ENCODE measurements at regions not wholly inside any gene's neighbourhood (a gene's known extent, or its start where the extent isn't known, plus 50 kb on each side); places are given as distances from the start of the nearest gene placed in this dataset.
A peak's percentile ranks its signal among the peaks of the same experiment; 100 is the strongest.
"Not testable (repeated sequence)": the region's sequence is repeated elsewhere in the genome, so short reads cannot be mapped to it uniquely, and the experiment has no call there.

DNA sequence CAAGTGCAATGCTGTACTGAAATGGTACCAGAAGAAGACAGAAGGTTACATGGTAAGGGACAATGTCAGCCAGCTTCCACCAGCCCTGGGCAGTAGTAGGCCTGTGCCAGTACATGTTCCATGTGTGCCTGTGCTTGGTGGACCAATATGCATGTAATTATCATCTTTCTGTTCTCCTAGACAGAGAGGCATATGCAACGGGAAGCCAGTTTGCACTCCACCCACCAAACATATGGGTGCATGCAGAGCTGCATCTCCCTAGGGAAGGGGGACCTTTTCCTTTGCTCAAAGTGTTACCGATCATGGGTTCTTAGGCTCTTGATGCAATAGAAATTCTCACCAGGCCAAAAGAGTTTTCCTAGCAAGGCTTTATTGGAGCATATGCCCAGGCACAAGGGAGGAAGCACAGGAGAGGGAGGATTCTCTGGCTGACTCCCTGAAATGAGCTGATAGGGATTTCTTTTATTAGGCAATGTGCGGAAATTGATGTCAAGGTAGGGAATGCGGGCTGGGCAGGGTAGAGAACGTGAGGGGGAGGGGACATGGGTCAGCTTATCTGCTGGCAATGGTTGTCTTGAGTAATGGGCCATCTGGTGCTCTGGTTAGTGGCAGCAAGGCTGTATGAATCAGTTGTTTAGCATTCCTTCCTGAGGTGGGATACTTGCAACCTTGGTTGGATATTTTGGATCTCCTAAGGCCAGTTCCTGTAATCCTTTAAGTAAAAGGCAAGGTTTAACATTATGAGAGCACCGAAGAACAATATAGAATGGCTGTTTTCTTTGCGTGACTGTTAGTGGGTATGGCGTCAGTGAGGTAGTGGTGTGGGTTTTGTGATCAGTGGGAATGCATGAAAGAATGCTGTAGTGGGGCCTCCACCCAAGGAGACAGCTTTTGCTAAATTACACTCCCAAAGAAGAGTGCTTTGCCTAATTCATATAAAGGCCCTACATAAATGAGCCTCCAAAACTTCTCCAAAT is 102.5 kb downstream of the CDRT15L2 start:
- not testable (repeated sequence) for FAIRE-seq; DNase-seq (ENCODE audit: insufficient read length)

DNA sequence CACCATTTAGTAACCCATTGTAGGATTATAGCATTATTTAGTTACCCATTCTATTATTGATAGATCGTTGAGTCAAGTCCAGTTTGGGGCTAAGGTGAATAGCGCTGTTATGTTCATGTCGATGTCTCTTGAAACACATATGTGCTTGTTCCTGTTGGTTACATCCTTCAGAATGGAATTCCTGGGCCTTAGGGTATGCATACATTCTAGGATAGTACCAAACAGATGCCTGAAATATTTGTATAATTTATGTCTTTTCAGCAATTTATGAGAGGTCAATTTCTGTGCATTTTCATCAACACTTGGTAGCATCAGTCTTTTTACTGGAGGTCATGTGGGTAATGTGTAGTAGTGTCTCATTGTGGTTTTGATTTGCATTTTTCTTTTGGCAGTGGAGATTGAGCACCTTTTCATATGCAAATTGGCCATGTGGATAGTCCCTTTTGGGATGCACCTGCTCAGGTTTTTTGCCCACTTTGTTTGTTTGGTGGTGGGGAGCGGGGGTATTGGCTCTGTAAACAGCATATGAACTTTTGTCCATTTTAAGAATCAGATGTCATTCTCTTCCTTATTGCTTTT is 104.2 kb downstream of the CDRT15L2 start:
- not testable (repeated sequence) for DNase-seq (ENCODE audit: insufficient read length); FAIRE-seq

DNA sequence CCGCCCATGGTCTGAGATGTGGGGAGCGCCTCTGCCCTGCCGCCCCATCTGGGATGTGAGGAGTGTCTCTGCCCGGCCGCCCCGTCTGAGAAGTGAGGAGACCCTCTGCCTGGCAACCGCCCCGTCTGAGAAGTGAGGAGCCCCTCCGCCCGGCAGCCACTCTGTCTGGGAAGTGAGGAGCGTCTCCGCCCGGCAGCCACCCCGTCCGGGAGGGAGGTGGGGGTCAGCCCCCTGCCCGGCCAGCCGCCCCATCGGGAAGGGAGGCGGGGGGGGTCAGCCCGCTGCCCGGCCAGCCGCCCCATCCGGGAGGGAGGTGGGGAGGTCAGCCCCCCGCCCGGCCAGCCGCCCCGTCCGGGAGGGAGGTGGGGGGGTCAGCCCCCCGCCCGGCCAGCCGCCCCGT is 105.5 kb downstream of the CDRT15L2 start:
- not testable (repeated sequence) for DNase-seq (ENCODE audit: insufficient read length); FAIRE-seq

DNA sequence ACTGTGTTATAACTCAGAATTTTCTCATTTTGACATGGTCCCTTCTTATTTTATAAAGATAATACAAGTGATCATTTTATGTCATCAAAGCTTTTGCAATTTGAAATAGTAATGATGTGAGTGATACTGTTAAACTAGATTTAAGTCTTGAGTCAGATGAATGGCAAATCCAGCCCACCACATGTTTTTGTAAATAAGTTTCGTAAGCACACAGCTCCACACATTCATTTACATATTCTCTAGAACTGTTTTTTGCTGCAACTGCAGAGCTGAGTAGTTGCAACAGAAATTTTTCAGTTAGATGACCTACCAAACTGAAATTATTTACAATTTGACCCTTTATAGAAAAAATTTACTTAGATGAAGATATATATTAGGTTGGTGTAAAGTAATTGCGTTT is 108.1 kb downstream of the CDRT15L2 start:
- not testable (repeated sequence) for FAIRE-seq; DNase-seq (ENCODE audit: insufficient read length)

DNA sequence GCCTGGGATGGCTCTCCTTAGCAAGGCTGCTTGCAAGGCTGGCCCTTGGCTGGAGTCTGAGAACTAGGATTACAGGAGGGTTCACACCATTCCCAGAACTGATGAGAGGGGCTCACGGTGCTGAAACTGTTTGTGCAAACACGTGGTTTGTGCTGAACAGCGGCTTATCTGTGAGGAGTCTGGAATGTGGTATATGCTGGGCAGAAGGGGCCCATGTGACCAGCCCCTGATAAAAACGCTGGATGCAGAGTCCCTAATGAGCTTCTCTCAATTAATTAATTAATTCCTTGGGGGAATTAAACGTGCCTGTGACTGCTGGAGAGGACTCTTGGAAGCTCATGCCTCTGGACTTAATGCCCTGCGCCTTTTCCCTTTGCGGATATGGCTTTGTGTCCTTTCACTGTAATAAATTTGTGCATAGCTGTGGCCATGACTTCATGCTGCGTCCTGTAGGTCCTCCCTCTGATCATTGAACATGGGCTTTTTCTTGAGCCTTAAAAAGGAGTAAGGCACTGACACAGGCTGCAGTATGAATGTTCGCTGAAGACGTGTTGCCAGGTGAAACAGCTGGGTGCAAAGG is 109.7 kb downstream of the CDRT15L2 start:
- DNase-seq (ENCODE audit: insufficient read length); FAIRE-seq: not testable (repeated sequence)

DNA sequence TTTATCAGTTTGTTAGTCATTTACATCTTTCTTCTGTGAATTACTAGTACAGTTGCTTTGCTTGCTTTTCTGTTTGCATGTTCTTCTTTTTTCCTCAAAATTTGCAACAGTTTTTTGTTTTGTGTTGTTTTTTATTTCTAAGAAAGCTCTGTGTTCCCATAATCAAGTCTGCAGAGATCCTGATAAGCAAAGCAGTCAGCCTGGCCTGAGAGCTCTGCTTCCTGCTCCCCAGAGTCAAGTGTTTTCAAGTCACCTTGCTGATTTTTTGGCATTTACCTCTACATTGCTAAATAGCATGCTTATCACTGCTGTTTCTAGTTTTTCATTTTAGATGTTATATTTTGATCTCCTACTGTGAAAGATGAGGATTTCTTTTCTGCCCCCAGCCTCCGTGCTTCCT is 113.2 kb downstream of the CDRT15L2 start:
- FAIRE-seq, result not testable (repeated sequence)

DNA sequence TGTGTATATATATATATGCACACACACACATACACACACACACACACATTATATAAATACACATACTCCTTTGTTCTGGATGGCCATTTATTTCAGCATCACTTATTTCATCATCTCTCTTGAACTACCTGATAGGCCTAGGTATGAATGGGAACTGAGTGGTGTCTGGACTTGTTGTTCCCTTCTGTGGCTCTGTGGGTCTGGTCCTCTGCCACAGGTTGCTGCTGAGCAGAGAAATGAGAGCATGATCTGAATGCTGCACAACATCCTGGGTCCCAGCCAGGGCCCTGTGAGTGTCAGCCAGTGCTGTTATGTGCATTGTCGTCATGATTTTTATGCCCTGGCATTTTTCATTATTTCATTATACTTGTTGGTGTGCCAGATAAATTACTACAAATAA is 116.3 kb downstream of the CDRT15L2 start:
- DNase-seq (ENCODE audit: insufficient read length); FAIRE-seq: not testable (repeated sequence)

More for the DNA sequence above, 113.2 kb downstream of the CDRT15L2 start:
- not testable (repeated sequence) for DNase-seq (ENCODE audit: insufficient read length)

DNA sequence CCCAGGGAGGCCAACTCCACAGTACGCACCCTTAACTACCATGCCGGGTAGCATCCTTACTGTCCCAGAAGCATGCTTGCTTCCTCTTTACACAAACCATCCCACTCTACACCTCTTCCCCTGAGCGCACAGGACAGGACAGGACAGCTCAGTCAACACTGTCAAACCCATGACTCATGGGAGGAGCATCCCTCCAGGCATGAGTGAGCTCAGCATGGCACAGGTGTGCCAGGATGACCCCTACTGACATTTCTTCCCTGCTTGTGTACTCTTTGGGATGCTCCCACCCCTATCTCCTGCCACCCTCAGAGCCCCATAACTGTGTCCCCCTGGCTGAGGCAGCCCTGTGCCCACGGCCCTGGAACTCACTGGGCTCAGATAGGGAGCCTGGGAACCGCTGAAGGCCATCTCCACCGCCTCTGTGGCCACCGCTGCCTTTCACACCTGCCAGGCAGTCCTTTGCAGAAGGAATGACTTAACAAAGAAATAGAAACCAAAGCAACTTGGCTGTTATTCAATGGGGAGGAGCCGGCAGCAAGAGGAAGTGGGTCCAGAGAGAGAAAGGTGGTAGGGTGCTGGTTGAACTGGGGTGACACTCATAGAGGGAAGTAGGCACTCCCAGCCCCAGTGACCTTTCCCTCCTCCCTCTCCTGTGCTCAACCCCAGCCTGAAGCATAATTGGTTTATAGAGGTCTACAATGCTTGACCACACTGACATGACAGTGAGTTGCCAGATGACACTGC is 119.1 kb downstream of the CDRT15L2 start:
- peak; percentile 17 for FAIRE-seq
- not testable (repeated sequence) for DNase-seq (ENCODE audit: insufficient read length)

DNA sequence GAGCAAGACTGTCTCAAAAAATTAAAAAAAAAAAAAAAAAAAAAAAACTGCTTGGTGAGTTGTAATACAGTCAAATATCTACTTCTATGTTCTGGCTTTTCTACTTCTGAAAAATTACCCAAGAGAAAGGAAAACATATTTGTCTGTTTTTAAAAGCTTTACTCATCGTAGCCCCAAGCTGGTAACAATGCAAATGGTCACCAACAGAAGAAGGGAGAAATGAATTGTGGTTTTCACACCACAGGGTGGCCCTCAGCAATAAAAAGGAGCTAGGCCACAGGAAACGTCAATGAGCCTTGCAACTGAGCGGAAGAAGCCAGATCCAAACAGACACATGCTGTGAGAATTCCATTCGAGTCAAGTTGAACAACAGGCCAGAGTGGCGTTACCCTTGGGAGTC is 121.0 kb downstream of the CDRT15L2 start:
- FAIRE-seq; DNase-seq (ENCODE audit: insufficient read length): not testable (repeated sequence)

DNA sequence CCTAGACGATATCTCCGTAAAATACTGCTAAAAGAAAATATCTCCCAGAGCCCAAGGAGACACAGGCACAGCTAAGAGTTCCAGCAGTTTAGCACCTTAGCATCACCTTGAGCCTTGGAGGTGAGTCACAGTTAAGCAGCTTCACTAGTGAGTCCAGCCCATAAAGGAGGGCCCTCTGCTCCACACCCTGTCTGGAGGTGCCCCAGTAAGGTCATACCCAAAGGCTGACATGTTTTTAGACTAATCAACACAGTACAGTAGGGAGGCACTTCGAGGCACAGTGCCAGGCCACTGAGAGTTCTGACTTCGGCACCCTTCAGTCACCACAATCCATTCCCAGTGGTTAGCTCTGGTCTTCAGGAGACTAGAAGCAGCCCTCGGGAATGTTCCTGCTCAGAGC is 121.8 kb downstream of the CDRT15L2 start:
- DNase-seq (ENCODE audit: insufficient read length); FAIRE-seq: not testable (repeated sequence)

DNA sequence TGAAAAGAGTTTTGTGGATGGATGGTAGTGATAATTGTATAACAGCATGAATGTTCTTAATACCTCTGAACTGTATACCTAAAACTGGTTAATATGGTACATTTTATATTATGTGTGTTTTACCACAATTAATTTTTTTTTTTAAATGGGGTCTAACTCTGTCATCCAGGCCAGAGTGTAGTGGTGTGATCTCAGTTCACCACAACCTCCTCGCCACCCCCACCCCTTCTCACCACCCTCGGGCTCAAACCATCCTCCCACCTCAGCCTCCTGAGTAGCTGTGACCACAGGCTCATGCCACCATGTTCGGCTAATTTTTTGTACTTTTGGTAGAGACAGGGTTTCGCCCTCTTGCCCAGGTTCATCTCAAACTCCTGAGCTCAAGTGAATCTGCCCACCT is 123.2 kb downstream of the CDRT15L2 start:
- DNase-seq (ENCODE audit: insufficient read length), result no peak
- no peak for TF ChIP-seq TAF1 (IDR thresholded peaks at IDR 0.05; ENCODE audit: borderline replicate concordance, low read depth, low read length)
- TF ChIP-seq POLR2A (IDR thresholded peaks at IDR 0.05; ENCODE audit: low read depth, low read length), result no peak
- no peak for TF ChIP-seq POLR2AphosphoS5 (IDR thresholded peaks at IDR 0.05; ENCODE audit: low read depth, low read length)
- FAIRE-seq, result no peak

DNA sequence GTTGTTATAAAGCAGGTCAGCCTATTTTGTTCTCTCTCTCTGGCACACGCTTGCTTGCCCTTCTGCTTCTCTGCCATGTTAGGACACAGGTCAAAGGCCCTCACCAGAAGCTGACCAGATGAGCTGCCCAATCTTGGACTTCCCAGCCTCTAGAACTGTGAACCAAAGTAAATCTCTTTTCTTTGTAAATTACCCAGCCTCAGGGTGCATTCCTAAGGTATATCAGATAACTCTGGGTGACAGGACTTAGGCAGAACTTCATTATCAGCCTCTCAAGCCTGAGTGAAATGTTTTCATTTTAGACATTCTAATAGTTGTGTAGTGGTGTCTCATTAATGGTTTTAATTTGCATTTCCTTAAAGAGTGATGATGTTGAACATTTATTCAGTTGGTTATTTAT is 124.3 kb downstream of the CDRT15L2 start:
- no peak for TF ChIP-seq TAF1 (IDR thresholded peaks at IDR 0.05; ENCODE audit: borderline replicate concordance, low read depth, low read length)
- no peak for TF ChIP-seq POLR2AphosphoS5 (IDR thresholded peaks at IDR 0.05; ENCODE audit: low read depth, low read length)
- TF ChIP-seq POLR2A (IDR thresholded peaks at IDR 0.05; ENCODE audit: low read depth, low read length), result no peak
- no peak for FAIRE-seq
- no peak for DNase-seq (ENCODE audit: insufficient read length)

DNA sequence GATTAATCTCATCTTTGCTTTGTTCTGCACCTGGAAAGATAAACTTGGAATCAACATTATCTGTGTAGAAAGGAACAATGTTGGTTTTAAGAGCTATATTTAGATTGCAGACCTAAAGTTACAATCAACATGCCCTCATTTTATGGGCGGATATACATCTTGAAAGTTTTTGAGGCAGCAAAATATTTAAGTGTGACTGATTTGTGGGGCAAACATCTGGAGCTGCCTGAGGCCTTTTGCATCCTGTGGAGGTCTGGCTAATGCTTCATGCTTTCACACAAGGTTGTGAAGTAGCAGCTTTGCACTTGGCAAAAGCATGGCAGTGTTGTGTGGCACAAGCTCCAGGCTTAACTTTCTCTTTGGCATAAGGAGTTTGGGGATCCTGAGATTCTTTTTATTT is 125.7 kb downstream of the CDRT15L2 start:
- peak; percentile 21 for FAIRE-seq
- DNase-seq (ENCODE audit: insufficient read length), result not testable (repeated sequence)
